GF-D8 (cell line): ENCODE measurements at regions not wholly inside any gene's neighbourhood (a gene's known extent, or its start where the extent isn't known, plus 50 kb on each side); places are given as distances from the start of the nearest gene placed in this dataset.
"Not testable (repeated sequence)": the region's sequence is repeated elsewhere in the genome, so short reads cannot be mapped to it uniquely, and the experiment has no call there.

ENCODE experiments used
- DNase-seq: peaks from one replicate; lab custom pipeline; 2025; lab: John Stamatoyannopoulos, UW

DNA sequence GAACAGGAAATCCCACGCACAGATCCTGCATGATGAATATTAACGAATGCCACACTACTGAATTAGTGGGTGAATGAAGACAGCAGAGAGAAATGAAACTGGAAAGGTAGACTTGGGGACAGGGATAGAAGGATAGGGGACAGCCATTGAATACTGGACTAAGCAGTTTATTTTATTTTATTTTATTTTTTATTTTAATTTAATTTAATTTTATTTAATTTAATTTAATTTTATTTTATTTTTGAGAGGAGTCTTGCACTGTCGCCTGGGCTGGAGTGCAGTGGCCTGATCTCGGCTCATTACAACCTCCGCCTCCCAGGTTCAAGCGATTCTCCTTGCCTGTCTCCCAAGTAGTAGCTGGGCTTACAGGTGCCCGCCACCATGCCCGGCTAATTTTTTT lies 385.2 kb downstream of the GPAT3 start:
- no peak for DNase-seq

- DNase-seq: no peak
These were observed 384.5 kb downstream of the GPAT3 start for GRCh38 chr4:83920375-83920774.

- DNase-seq: peak; percentile 5
These were observed 381.7 kb downstream of the GPAT3 start for GRCh38 chr4:83917572-83917971.

- DNase-seq: peak; percentile 17
These were observed 374.8 kb downstream of the GPAT3 start for GRCh38 chr4:83910693-83911092.

GRCh38 chr4:83906561-83906960 lies 370.7 kb downstream of the GPAT3 start:
- DNase-seq: no peak

GRCh38 chr4:83905952-83906351 lies 370.0 kb downstream of the GPAT3 start:
- no peak for DNase-seq

DNA sequence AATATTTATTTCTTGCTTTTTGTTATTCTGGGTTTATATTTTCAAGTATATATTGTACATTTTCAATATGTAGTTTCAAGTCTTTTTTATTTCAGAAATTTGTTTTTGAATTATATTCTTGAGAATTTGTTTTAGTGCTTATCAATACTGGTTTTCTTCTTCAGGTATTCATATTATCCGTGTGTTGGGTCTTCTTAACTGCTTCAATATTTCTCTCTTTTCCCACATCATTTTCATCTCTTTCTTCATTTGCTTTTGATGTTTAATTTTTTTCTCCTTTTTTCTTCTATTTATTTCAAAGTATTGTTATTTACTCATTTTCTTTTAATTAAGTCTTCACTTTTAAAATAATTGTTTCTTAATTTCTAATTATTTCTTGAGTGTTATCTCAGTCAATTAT lies 367.8 kb downstream of the GPAT3 start:
- DNase-seq: not testable (repeated sequence)

GRCh38 chr4:83894831-83895230 lies 358.9 kb downstream of the GPAT3 start:
- DNase-seq: no peak

- DNase-seq: no peak
These were observed 354.9 kb downstream of the GPAT3 start for GRCh38 chr4:83890816-83891215.

GRCh38 chr4:83890231-83890630 lies 354.3 kb downstream of the GPAT3 start:
- no peak for DNase-seq

GRCh38 chr4:83889802-83890201 lies 353.9 kb downstream of the GPAT3 start:
- no peak for DNase-seq

DNA sequence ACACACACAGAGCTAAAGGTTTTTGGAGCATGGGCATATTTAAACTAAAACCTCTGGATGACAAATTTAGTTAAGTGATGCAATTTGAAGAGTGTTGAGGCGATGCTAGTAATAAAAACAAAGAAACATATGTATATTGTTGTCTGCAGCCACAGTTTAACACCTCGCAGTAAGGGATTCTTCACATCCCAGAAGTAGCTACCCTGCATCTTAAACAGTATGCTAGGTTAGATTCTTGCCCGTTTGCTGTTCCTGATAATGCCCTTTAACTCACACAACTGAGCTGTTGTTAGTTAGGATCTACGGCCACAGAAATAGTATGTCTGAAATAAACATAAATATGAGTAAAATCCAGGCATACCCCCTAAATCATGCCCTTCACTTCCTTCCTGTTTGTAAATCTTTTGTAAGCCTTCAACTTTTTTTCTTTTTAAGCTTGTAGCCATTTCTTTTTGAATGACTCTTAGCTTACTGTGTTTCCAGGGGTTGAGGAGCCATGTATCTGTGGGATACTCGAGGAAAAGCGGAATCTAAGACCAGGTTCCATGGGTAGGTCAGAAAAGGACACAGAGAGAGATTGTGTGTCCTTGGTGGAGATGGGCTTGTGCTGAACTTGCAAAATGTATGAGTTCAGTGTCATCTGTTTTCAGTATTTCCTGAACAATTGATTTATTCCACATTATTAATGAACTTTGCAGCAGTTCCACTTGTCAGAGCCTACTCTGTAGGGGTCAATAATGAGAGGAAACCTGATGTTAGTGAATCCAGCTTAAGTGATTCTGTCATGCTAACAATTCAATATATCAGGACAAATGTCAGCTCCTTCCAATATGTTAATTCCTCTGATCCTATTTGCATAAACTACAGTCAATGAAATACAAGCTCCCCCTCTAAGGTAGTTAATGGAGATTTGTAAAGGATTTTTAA lies 349.6 kb downstream of the GPAT3 start:
- no peak for DNase-seq

- no peak for DNase-seq
These were observed 340.1 kb downstream of the GPAT3 start for GRCh38 chr4:83876047-83876446.

DNA sequence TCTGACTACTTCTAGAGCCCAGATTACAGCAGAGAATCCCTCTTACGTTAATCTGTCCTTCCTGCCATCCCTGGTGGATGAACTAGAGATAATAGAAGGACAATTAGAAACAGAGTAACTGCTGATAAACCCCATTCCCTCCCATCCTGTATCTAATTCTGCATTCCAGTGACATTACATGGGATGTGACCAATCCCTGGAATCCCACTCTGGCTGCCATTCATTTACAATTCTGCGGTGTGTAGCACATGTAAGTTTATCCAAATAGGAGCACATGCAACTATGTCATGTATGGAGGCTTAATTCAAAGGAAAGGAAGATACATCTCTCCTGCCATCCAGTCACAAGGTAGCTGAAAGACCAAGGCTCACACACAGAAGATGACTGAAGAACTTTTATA lies 339.5 kb downstream of the GPAT3 start:
- DNase-seq: no peak

GRCh38 chr4:83873996-83874395 lies 338.1 kb downstream of the GPAT3 start:
- DNase-seq: no peak

GRCh38 chr4:83870328-83870950 lies 334.5 kb downstream of the GPAT3 start:
- no peak for DNase-seq

- no peak for DNase-seq
These were observed 331.1 kb downstream of the GPAT3 start for GRCh38 chr4:83866834-83867621.

GRCh38 chr4:83865417-83866150 lies 329.7 kb downstream of the GPAT3 start:
- no peak for DNase-seq

DNA sequence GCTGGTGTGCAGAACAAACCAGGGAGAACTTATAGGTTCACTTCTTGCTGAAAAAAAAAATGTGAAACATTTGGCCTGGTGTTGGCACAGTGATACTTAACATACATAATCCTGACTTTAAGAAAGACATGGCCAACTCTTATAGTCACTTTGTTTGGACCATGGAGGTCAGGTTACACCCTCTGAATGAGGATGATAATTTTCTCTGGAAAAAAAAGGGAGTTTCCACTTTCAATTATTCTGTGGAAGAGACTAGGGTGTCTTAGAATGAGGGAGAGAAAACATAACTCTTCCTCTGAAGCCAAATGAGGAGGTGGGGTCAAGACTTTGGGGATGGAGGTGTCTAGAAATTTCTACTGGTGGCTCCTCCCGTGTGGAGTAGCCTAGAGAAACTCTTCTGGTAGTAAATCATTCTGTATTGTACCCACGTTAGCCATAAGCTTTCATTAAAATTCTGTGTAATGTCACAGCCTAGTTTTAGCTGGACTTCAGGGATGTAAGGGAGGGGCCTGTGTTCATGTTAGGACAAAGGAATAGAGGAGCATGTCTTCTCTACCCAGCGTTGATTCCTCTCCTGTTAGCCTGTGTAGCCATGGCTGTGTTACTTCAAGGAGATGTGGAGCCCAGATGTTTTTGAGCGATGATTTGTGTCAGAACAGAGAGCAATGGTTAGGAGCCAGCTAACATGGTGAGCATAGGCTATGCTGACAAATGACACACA lies 328.3 kb downstream of the GPAT3 start:
- DNase-seq: no peak

DNA sequence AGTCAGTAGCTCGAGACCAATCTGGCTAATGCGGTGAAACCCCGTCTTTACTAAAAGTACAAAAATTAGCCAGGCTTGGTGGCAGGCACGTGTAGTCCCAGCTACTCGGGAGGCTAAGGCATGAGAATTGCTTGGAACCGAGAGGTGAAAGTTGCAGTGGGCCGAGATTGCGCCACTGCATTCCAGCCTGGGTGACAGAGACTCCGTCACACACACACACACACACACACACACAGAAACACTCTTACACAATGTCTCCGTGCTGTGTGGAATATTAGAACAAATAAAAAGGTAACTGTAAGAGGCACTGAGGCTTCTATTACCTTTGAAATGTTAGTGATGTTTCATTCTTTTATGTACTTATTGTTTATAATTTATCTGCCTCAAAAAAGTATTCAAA lies 326.6 kb downstream of the GPAT3 start:
- no peak for DNase-seq

GRCh38 chr4:83860200-83860599 lies 324.3 kb downstream of the GPAT3 start:
- no peak for DNase-seq
